Gastroesophageal sphincter (tissue), 3 donors: ENCODE measurements at regions not wholly inside any gene's neighbourhood (a gene's known extent, or its start where the extent isn't known, plus 50 kb on each side); places are given as distances from the start of the nearest gene placed in this dataset.

Experiments
- CTCF ChIP-seq, 4 experiments: fragments of 200-600 bp in 2 of 4; fragments of 450-650 bp in 2 of 4; sonication (generic) in 1 of 4; IDR thresholded peaks; one replicate each; pipeline ENCODE4 v1.5.1; 2017 to 2019; ENCODE audit warnings: antibody characterized with exemption in 4 of 4, mild to moderate bottlenecking in 2 of 4, moderate library complexity in 2 of 4
- EP300 ChIP-seq: sonication (generic); formaldehyde crosslinking; IDR thresholded peaks from one replicate; pipeline ENCODE4 v1.6.1; 2017; ENCODE audit warnings: antibody characterized with exemption, mild to moderate bottlenecking
- POLR2A ChIP-seq, 2 donors: fragments of 450-650 bp; IDR thresholded peaks; one replicate each; pipeline ENCODE4 v1.6.1; 2017; ENCODE audit warnings: antibody characterized with exemption in 2 of 2, mild to moderate bottlenecking in 2 of 2, moderate library complexity in 1 of 2
- POLR2AphosphoS5 ChIP-seq: sonication (generic); formaldehyde crosslinking; IDR thresholded peaks from one replicate; pipeline ENCODE4 v1.6.1; 2017; ENCODE audit warnings: antibody characterized with exemption

GRCh38 chr18:32545631-32546030 is 74.9 kb upstream of the GAREM1 start:
- no peak for TF ChIP-seq POLR2A (IDR thresholded peaks at IDR 0.05)
- TF ChIP-seq CTCF (IDR thresholded peaks at IDR 0.05) = no peak
- TF ChIP-seq POLR2AphosphoS5 = no peak
- TF ChIP-seq EP300 = no peak
